NCI-H1105 (cell line): ENCODE measurements at regions not wholly inside any gene's neighbourhood (a gene's known extent, or its start where the extent isn't known, plus 50 kb on each side); places are given as distances from the start of the nearest gene placed in this dataset.
"Not testable (repeated sequence)": the region's sequence is repeated elsewhere in the genome, so short reads cannot be mapped to it uniquely, and the experiment has no call there.

Source experiments
- DNase-seq: peaks from one replicate; lab custom pipeline; 2025; lab: John Stamatoyannopoulos, UW

- DNase-seq, result no peak
Measured at GRCh38 chr13:74726206-74726605, 592.0 kb upstream of the KLF12 start.

GRCh38 chr13:74718232-74718842, 584.1 kb upstream of the KLF12 start:
- DNase-seq, result not testable (repeated sequence)

- no peak for DNase-seq
Measured at GRCh38 chr13:74715718-74716117, 581.5 kb upstream of the KLF12 start.

GRCh38 chr13:74710006-74710405, 575.8 kb upstream of the KLF12 start:
- DNase-seq, result no peak

DNA sequence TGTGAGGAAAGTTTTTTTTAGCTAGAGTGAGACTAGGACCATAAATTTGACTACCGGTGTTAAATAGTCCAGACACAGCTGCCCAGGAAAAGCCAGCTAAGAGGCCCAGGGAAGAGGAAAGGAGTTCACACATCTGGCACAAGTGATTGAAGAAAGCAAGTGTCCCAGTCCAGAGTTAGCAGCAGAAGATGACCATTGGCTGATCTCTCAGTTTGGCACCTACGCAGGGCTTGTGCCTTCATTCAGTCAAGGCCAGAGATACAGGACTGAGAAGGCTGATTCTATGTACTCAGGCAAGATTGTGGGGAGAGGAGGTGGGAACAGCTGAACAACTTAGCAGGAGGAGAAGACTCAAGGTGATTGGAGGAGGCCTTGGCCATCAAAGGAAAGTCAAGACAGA, 575.0 kb upstream of the KLF12 start:
- no peak for DNase-seq

DNA sequence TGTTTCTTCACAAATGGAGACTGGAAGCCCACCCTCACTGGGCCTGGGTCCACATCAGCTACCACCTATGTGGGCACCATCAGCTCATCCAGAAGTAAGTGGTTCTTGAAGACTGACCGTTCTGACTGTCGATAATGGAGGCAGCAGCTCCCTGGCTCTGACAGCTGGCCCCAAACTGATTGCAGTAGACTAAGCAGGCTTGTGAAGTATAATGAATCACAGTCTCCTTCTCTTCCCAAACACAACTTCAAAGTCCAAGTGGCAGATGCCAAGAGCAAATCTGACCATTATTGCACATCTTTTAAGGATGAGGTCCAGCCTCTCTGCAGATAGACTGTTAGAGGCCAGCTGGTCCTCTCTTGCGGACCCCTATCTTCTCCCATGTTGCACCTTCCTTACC, 574.4 kb upstream of the KLF12 start:
- no peak for DNase-seq

- no peak for DNase-seq
Measured at GRCh38 chr13:74707291-74707690, 573.1 kb upstream of the KLF12 start.

GRCh38 chr13:74706801-74707200, 572.6 kb upstream of the KLF12 start:
- no peak for DNase-seq

GRCh38 chr13:74705438-74705837, 571.2 kb upstream of the KLF12 start:
- no peak for DNase-seq

- DNase-seq, result no peak
Measured at GRCh38 chr13:74703855-74704387, 569.7 kb upstream of the KLF12 start.

GRCh38 chr13:74696148-74696922, 562.1 kb upstream of the KLF12 start:
- no peak for DNase-seq

- no peak for DNase-seq
Measured at GRCh38 chr13:74695021-74695800, 561.0 kb upstream of the KLF12 start.

GRCh38 chr13:74687442-74688182, 553.4 kb upstream of the KLF12 start:
- no peak for DNase-seq

DNA sequence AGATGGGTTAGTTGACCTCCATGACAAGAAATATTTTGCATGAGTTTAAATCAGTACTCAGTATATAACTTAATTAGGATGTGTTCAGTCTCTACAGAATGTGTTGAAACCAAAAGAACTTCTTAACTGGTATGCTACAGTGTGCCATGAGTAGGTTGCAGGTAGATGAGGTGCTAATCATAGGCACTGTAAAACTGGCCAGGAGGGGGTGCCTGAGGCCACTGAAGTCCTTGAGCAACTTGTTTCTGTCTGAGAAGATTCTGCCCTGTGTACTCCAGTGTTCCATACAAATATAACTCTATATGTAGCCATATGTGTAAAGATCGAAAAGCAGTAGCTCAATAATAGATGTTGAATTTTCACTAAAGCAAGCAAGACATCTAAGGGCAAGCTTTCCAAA, 549.2 kb upstream of the KLF12 start:
- DNase-seq, result no peak

DNA sequence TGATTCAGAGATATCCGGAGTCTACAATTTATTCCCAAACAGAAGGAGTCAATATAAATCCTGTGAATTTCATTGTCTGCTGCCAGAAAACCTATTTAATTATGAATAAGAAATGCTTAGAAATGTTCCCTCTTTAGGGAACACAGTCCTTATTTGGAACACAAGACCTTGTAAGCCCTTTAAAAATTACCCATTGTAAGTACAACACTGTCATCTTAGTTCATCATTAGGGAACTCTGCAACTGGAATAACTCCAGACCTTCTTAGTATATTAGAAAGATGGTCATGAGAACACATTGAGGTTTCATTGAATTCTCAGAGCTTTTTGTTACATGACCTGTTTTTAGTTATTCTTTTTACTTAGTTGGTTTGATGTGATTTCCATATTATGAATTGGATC, 548.5 kb upstream of the KLF12 start:
- no peak for DNase-seq

DNA sequence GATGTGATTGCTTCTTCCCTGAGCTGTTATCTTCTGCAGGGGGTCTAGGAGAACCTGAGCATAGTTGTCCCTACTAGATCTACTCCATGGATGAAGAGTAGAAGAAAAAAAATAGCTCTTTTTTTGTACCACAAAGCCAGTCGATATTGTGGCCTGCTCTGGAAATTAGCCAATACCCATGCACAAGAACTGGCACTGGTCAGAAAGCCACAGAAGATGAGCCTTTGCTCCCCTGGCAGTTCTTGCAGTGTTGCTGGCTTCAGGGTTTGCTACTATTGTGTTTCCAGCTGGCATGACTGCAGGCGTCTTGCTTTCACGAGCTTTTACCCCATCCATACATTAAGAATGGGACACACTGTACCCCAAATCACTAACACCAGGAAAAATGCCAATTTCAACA, 547.7 kb upstream of the KLF12 start:
- no peak for DNase-seq

- DNase-seq, result no peak
Measured at GRCh38 chr13:74678308-74678965, 544.2 kb upstream of the KLF12 start.

DNA sequence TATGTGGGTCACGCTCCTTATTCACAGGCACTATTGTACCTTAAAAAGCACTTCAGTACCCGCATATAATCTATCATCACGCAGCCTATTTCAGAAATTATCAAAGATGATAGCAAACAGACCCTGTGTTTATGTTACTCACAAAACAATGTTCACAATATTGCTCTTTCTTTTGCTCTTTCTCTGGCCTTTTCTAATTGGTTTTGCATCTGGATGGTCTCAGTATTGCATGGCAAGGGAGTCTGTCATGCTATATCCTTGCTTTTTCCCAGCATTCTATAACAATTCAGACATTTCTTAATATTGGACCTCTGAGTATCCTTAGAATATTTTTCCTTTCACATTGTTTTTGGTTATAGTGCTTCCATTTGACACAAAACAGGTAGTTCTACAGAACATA, 541.8 kb upstream of the KLF12 start:
- DNase-seq, result no peak

- DNase-seq, result no peak
Measured at GRCh38 chr13:74675182-74675581, 541.0 kb upstream of the KLF12 start.

DNA sequence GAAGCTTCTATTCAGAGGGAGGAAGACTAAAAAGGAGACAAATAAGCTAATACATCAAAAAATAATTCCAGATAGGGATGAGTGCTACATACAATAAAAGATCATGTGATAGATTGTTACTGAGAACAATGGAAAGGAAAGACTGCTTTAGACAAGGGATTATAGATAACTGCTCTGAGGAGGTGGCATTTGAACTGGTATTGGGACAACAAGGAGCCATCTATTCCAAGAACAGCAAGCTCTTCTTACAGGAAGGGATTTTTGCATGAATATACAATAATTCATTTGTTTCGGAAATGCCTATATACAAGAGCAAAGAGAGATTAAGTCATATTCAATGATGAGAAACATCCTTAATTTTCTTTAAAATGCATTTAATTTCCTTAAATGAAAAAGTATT, 540.5 kb upstream of the KLF12 start:
- no peak for DNase-seq

GRCh38 chr13:74669149-74669548, 534.9 kb upstream of the KLF12 start:
- no peak for DNase-seq
